H9 (cell line): ENCODE measurements at regions not wholly inside any gene's neighbourhood (a gene's known extent, or its start where the extent isn't known, plus 50 kb on each side); places are given as distances from the start of the nearest gene placed in this dataset.

Source experiments
- DNase-seq: peaks from one replicate; pipeline ENCODE4 v3.0.0-alpha.2; 2017
- H2AFZ ChIP-seq: one replicate; pipeline ENCODE4 v1.6.1; 2013; ENCODE audit warnings: mild to moderate bottlenecking, low read length, control low read depth, moderate library complexity
- H2AK5ac ChIP-seq: 2 replicates; pipeline ENCODE4 v1.6.1; 2013; ENCODE audit warnings: low read length, control low read depth, mixed read lengths; ENCODE audit not compliant: insufficient read length
- H2BK120ac ChIP-seq: one replicate; pipeline ENCODE4 v1.6.1; 2013; ENCODE audit warnings: low read depth, mild to moderate bottlenecking, low read length, control low read depth, inconsistent platforms; ENCODE audit not compliant: poor library complexity, severe bottlenecking
- H2BK12ac ChIP-seq: 2 replicates; pipeline ENCODE4 v1.6.1; 2013; ENCODE audit warnings: low read length, control low read depth, mixed read lengths, low read depth; ENCODE audit not compliant: insufficient read length
- H2BK15ac ChIP-seq: 2 replicates; pipeline ENCODE4 v1.6.1; 2013; ENCODE audit warnings: low read depth, low read length, control low read depth
- H2BK20ac ChIP-seq: one replicate; pipeline ENCODE4 v1.6.1; 2013; ENCODE audit warnings: low read depth, mild to moderate bottlenecking, low read length, control low read depth, inconsistent platforms; ENCODE audit not compliant: poor library complexity, severe bottlenecking
- H2BK5ac ChIP-seq: 2 replicates; pipeline ENCODE4 v1.6.1; 2013; ENCODE audit warnings: low read length, control low read depth, mixed read lengths; ENCODE audit not compliant: insufficient read length
- H3K14ac ChIP-seq: 2 replicates; pipeline ENCODE4 v1.6.1; 2013; ENCODE audit warnings: low read length, control low read depth; ENCODE audit not compliant: insufficient read depth
- H3K18ac ChIP-seq: 2 replicates; pipeline ENCODE4 v1.6.1; 2013; ENCODE audit warnings: low read depth, mild to moderate bottlenecking, mixed read lengths, low read length, control low read depth; ENCODE audit not compliant: insufficient read length
- H3K23ac ChIP-seq: 2 replicates; pipeline ENCODE4 v1.6.1; 2013; ENCODE audit warnings: low read length, control low read depth, mixed read lengths, low read depth; ENCODE audit not compliant: insufficient read length
- H3K23me2 ChIP-seq: 2 replicates; pipeline ENCODE4 v1.6.1; 2013; ENCODE audit warnings: low read depth, mild to moderate bottlenecking, mixed read lengths, low read length, control low read depth; ENCODE audit not compliant: insufficient read length, poor library complexity, severe bottlenecking
- H3K27ac ChIP-seq: 2 replicates; pipeline ENCODE4 v1.5.1; 2013; ENCODE audit warnings: low read length, control low read depth, mixed read lengths, low read depth; ENCODE audit not compliant: insufficient read length
- H3K27me3 ChIP-seq: 2 replicates; pipeline ENCODE4 v1.6.1; 2013; ENCODE audit warnings: low read length, control low read depth, inconsistent platforms; ENCODE audit not compliant: insufficient read depth
- H3K4ac ChIP-seq: 2 replicates; pipeline ENCODE4 v1.6.1; 2013; ENCODE audit warnings: low read depth, mild to moderate bottlenecking, control low read depth, inconsistent platforms, low read length, moderate library complexity
- H3K4me1 ChIP-seq: 2 replicates; pipeline ENCODE4 v1.6.1; 2013; ENCODE audit warnings: low read length, control low read depth, inconsistent platforms; ENCODE audit not compliant: insufficient read depth
- H3K4me2 ChIP-seq: 2 replicates; pipeline ENCODE4 v1.6.1; 2013; ENCODE audit warnings: low read length, control low read depth, mixed read lengths; ENCODE audit not compliant: insufficient read length, insufficient read depth
- H3K56ac ChIP-seq: 2 replicates; pipeline ENCODE4 v1.6.1; 2013; ENCODE audit warnings: low read depth, mild to moderate bottlenecking, mixed read lengths, low read length, control low read depth; ENCODE audit not compliant: insufficient read length
- H3K79me1 ChIP-seq: 2 replicates; pipeline ENCODE4 v1.6.1; 2013; ENCODE audit warnings: low read depth, mild to moderate bottlenecking, moderate library complexity, low read length, control low read depth, inconsistent platforms; ENCODE audit not compliant: insufficient read depth, poor library complexity, severe bottlenecking
- H3K79me2 ChIP-seq: 2 replicates; pipeline ENCODE4 v1.6.1; 2013; ENCODE audit warnings: low read length, control low read depth, inconsistent platforms; ENCODE audit not compliant: insufficient read depth
- H3K9ac ChIP-seq: 2 replicates; pipeline ENCODE4 v1.6.1; 2013; ENCODE audit warnings: low read length, control low read depth, mixed read lengths; ENCODE audit not compliant: insufficient read length; ENCODE audit errors: extremely low read depth
- H3K9me3 ChIP-seq: one replicate; pipeline ENCODE4 v1.6.1; 2013; ENCODE audit warnings: low read depth, low read length, inconsistent platforms; ENCODE audit not compliant: control insufficient read depth
- H3T11ph ChIP-seq: one replicate; pipeline ENCODE4 v1.6.1; 2013; ENCODE audit warnings: mild to moderate bottlenecking, low read length, control low read depth, inconsistent platforms
- H4K20me1 ChIP-seq: one replicate; pipeline ENCODE4 v1.6.1; 2013; ENCODE audit not compliant: control insufficient read depth, insufficient read length, insufficient read depth
- H4K5ac ChIP-seq: 2 replicates; pipeline ENCODE4 v1.6.1; 2013; ENCODE audit warnings: low read depth, mild to moderate bottlenecking, mixed read lengths, low read length, control low read depth; ENCODE audit not compliant: insufficient read length
- H4K8ac ChIP-seq: replicated peaks from 2 replicates; pipeline ENCODE4 v1.6.1; 2013; ENCODE audit warnings: low read length, control low read depth, mixed read lengths, low read depth; ENCODE audit not compliant: insufficient read length
- H4K91ac ChIP-seq: 2 replicates; pipeline ENCODE4 v1.6.1; 2013; ENCODE audit warnings: low read depth, mild to moderate bottlenecking, moderate library complexity, mixed read lengths, low read length, control low read depth; ENCODE audit not compliant: insufficient read length
- H3K27ac Mint-ChIP-seq, 3 experiments: 2 replicates in 2 of 3; 3 replicates in 1 of 3; pipeline ENCODE4 v1.8.0; 2020 to 2021; ENCODE audit warnings: mixed read lengths in 3 of 3, mild to moderate bottlenecking in 1 of 3, moderate library complexity in 1 of 3
- H3K27me3 Mint-ChIP-seq: 2 replicates; pipeline ENCODE4 v1.8.0; 2021; ENCODE audit warnings: low read depth, mild to moderate bottlenecking, moderate library complexity, mixed read lengths
- H3K36me3 Mint-ChIP-seq, 3 experiments: 2 replicates in 2 of 3; 3 replicates in 1 of 3; pipeline ENCODE4 v1.8.0; 2020 to 2021; ENCODE audit warnings: low read depth in 3 of 3, mixed read lengths in 3 of 3; ENCODE audit not compliant: insufficient read depth in 1 of 3
- H3K4me1 Mint-ChIP-seq, 2 experiments: 2 replicates each; pipeline ENCODE4 v1.8.0; 2020; ENCODE audit warnings: mixed read lengths in 2 of 2
- H3K4me3 Mint-ChIP-seq, 2 experiments: 2 replicates in 1 of 2; 3 replicates in 1 of 2; pipeline ENCODE4 v1.8.0; 2020 to 2021; ENCODE audit warnings: mild to moderate bottlenecking in 2 of 2, mixed read lengths in 2 of 2, moderate library complexity in 1 of 2
- H3K9me3 Mint-ChIP-seq, 2 experiments: 2 replicates in 1 of 2; 3 replicates in 1 of 2; pipeline ENCODE4 v1.8.0; 2020; ENCODE audit warnings: mild to moderate bottlenecking in 2 of 2, mixed read lengths in 2 of 2, moderate library complexity in 1 of 2
- CTCF ChIP-seq: fragments of 200-600 bp; sonication (generic); conservative IDR thresholded peaks from 3 replicates; pipeline ENCODE4 v1.8.0; 2021; ENCODE audit warnings: antibody characterized with exemption, mild to moderate bottlenecking
- WGBS: extraction: QIAGEN DNeasy Blood & Tissue Kit; methylation state at CpG from one replicate; pipeline ENCODE4 v1.1.7; 2013; ENCODE audit warnings: missing lambda C conversion rate, low lambda C conversion rate, mixed read lengths; ENCODE audit not compliant: insufficient read length; ENCODE audit errors: extremely low coverage; 5-methylcytosine and 5-hydroxymethylcytosine counted together

GRCh38 chr5:82393951-82394350, 115.8 kb upstream of the RPS23 start:
- Histone ChIP-seq H3K79me1 (no peaks in the 10 kb centered on the region), H3K9ac (no peak overlapping the region), H3K18ac (no peak overlapping the region), H3K9me3 (no peaks in the 10 kb centered on the region), H2AFZ (no peak overlapping the region), H2BK5ac (no peak overlapping the region), H3K4ac (no peak overlapping the region), H3K79me2 (no peaks in the 10 kb centered on the region), H3T11ph (no peak overlapping the region), H3K27ac (no peak overlapping the region), H3K27me3 (no peaks in the 10 kb centered on the region), H2BK15ac (no peak overlapping the region), H2BK12ac (no peak overlapping the region), H4K5ac (no peak overlapping the region), H3K4me1 (no peaks in the 10 kb centered on the region; the same call in 1 of the 2 replicates), H3K23ac (no peak overlapping the region), H2AK5ac (no peak overlapping the region), H3K56ac (no peak overlapping the region), H4K91ac (no peak overlapping the region), H3K14ac (no peak overlapping the region), H4K8ac (no peak overlapping the region), H2BK120ac (no peak overlapping the region), H4K20me1 (no peaks in the 10 kb centered on the region), H2BK20ac (no peak overlapping the region), H3K23me2 (no peaks in the 10 kb centered on the region), H3K4me2 (no peak overlapping the region)
- Mint-ChIP-seq H3K36me3 (no peaks in the 10 kb centered on the region), H3K4me3 (no peak overlapping the region), H3K27ac (no peak overlapping the region), H3K27me3 (no peaks in the 10 kb centered on the region), H3K9me3 (no peaks in the 10 kb centered on the region), H3K4me1 (peaks cover 0 to 11% of the 10 kb centered on the region in 2 experiments; a peak in 3 of 4 replicates)
- TF ChIP-seq CTCF, result no peak
- DNase-seq, result no peak
- WGBS, result no CpG with 5 or more reads among the region's 3 CpGs
